PC-3 (cell line): ENCODE measurements at regions not wholly inside any gene's neighbourhood (a gene's known extent, or its start where the extent isn't known, plus 50 kb on each side); places are given as distances from the start of the nearest gene placed in this dataset.
A peak's percentile ranks its signal among the peaks of the same experiment; 100 is the strongest.
"Not testable (repeated sequence)": the region's sequence is repeated elsewhere in the genome, so short reads cannot be mapped to it uniquely, and the experiment has no call there.

Source experiments
- ATAC-seq: fragments of 200-7000 bp; cut with Tn5 transposase; 2 replicates; pipeline ENCODE4 v1.9.1; 2020; ENCODE audit warnings: mild to moderate bottlenecking, moderate library complexity
- BruUV-seq: library from RNA; stranded (reverse); fragments of 400-500 nt; replicated peaks from 2 replicates; lab custom pipeline; 2021; lab: Mats Ljungman, UMichigan
- CTCF ChIA-PET: fragments of 300-600 bp; sonication (Branson Sonifier 250); formaldehyde crosslinking; loops from one replicate; lab custom pipeline; 2022; ENCODE audit warnings: antibody characterized with exemption; lab: Charles Lee
- POLR2A ChIA-PET: fragments of 300-600 bp; sonication (Branson Sonifier 250); formaldehyde crosslinking; loops from one replicate; lab custom pipeline; 2022; ENCODE audit warnings: antibody characterized with exemption; ENCODE audit not compliant: unreplicated experiment; lab: Charles Lee
- DNase-seq: peaks from one replicate; pipeline ENCODE4 v3.0.0-alpha.2; 2015
- H2AFZ ChIP-seq: fragments of 300-600 bp; sonication (generic); 2 replicates; pipeline ENCODE4 v1.6.0; 2016; ENCODE audit warnings: antibody characterized with exemption, low read length
- H3F3A ChIP-seq: fragments of 300-600 bp; sonication (generic); one replicate; pipeline ENCODE4 v1.6.0; 2017; ENCODE audit warnings: antibody characterized with exemption, low read length, control low read depth, mild to moderate bottlenecking; ENCODE audit not compliant: unreplicated experiment
- H3K27ac ChIP-seq: fragments of 300-600 bp; sonication (generic); 2 replicates; pipeline ENCODE4 v1.5.1; 2016; ENCODE audit warnings: mild to moderate bottlenecking, low read length
- H3K27me3 ChIP-seq: fragments of 300-600 bp; sonication (generic); 2 replicates; pipeline ENCODE4 v1.6.1; 2016; ENCODE audit warnings: low read length, mixed read lengths
- H3K36me3 ChIP-seq: fragments of 300-600 bp; sonication (generic); 2 replicates; pipeline ENCODE4 v1.6.1; 2016; ENCODE audit warnings: low read depth, mixed run types, low read length, mixed read lengths
- H3K4me1 ChIP-seq: fragments of 300-600 bp; sonication (generic); 2 replicates; pipeline ENCODE4 v1.5.1; 2016; ENCODE audit warnings: low read length; ENCODE audit not compliant: insufficient read depth
- H3K4me2 ChIP-seq: fragments of 300-600 bp; sonication (generic); 2 replicates; pipeline ENCODE4 v1.6.0; 2016; ENCODE audit warnings: low read length
- H3K4me3 ChIP-seq: fragments of 300-600 bp; sonication (generic); 2 replicates; pipeline ENCODE4 v1.5.1; 2016; ENCODE audit warnings: mild to moderate bottlenecking, low read length, mixed read lengths
- H3K79me2 ChIP-seq: fragments of 300-600 bp; sonication (generic); 2 replicates; pipeline ENCODE4 v1.6.1; 2017; ENCODE audit warnings: low read length, mixed read lengths
- H3K9ac ChIP-seq: fragments of 300-600 bp; sonication (generic); 2 replicates; pipeline ENCODE4 v1.6.0; 2016; ENCODE audit warnings: mild to moderate bottlenecking, low read length
- H3K9me2 ChIP-seq: fragments of 300-600 bp; sonication (generic); replicated peaks from 2 replicates; pipeline ENCODE4 v1.6.1; 2016; ENCODE audit warnings: mixed run types, low read length, mixed read lengths
- H3K9me3 ChIP-seq: fragments of 300-600 bp; sonication (generic); 2 replicates; pipeline ENCODE4 v1.6.1; 2016; ENCODE audit warnings: low read length, mixed read lengths
- H4K20me1 ChIP-seq: fragments of 300-600 bp; sonication (generic); 2 replicates; pipeline ENCODE4 v1.6.1; 2016; ENCODE audit warnings: low read length, mixed read lengths
- CTCF ChIP-seq: fragments of 300-600 bp; sonication (generic); conservative IDR thresholded peaks from 2 replicates; pipeline ENCODE4 v1.5.1; 2017; ENCODE audit warnings: antibody characterized with exemption, low read depth, mild to moderate bottlenecking, low read length
- EZH2 ChIP-seq: fragments of 300-600 bp; sonication (generic); IDR thresholded peaks from one replicate; pipeline ENCODE4 v1.6.1; 2017; ENCODE audit warnings: antibody characterized with exemption, mild to moderate bottlenecking, low read length; ENCODE audit not compliant: unreplicated experiment
- EZH2phosphoT487 ChIP-seq: fragments of 300-600 bp; sonication (generic); IDR thresholded peaks from 2 replicates; pipeline ENCODE4 v1.6.1; 2018; ENCODE audit warnings: mild to moderate bottlenecking, antibody characterized with exemption, low read length, borderline replicate concordance
- intact Hi-C: fragments of 100-400 bp; cut with micrococcal nuclease; formaldehyde crosslinking; loops from 2 replicates; pipeline ENCODE4 v1.9.0; 2023

- H3K4me2 ChIP-seq, result peak overlapping the region; percentile 32
- ATAC-seq (peak; percentile 37), DNase-seq (peak; percentile 63)
- TF ChIP-seq CTCF, result no peak
- no peak for TF ChIP-seq EZH2
- no peak for TF ChIP-seq EZH2phosphoT487
- no peaks in the 10 kb centered on the region for H3K79me2 ChIP-seq
- no peak overlapping the region for H3K9ac ChIP-seq
- H2AFZ ChIP-seq, result peak overlapping the region; percentile 7; the same call in 1 of the 2 replicates
- H3K9me3 ChIP-seq, result no peaks in the 10 kb centered on the region
- CTCF ChIA-PET, result interaction anchor here (0.6 kb wide), 1 partner anchor 27 kb away, joined by 4 read pairs; no protein-coding TSS in a partner anchor
- BruUV-seq, result no TSS peak
- no peaks in the 10 kb centered on the region for H3K36me3 ChIP-seq
- intact Hi-C loops, result no loop called here
- H3F3A ChIP-seq, result no peaks in the 10 kb centered on the region
- H3K27me3 ChIP-seq, result no peaks in the 10 kb centered on the region
- POLR2A ChIA-PET, result no interaction called here
- H3K4me1 ChIP-seq, result peaks cover 11% of the 10 kb centered on the region; the same call in 1 of the 2 replicates
- no peaks in the 10 kb centered on the region for H3K9me2 ChIP-seq
- no peak overlapping the region for H3K27ac ChIP-seq
- no peak overlapping the region for H3K4me3 ChIP-seq
- H4K20me1 ChIP-seq, result no peaks in the 10 kb centered on the region
Observed at GRCh38 chr6:137297887-137298286, 78.7 kb upstream of the IFNGR1 start.

GRCh38 chr6:137292326-137292725 lies 73.1 kb upstream of the IFNGR1 start:
- H3K4me3 ChIP-seq, H3K27me3 ChIP-seq, H3K4me2 ChIP-seq, H3K79me2 ChIP-seq, intact Hi-C loops, H3K27ac ChIP-seq, BruUV-seq, H3K9me3 ChIP-seq, ATAC-seq, DNase-seq, H3K4me1 ChIP-seq, POLR2A ChIA-PET, H2AFZ ChIP-seq, H3F3A ChIP-seq, H4K20me1 ChIP-seq, H3K9ac ChIP-seq, H3K9me2 ChIP-seq, H3K36me3 ChIP-seq: not testable (repeated sequence)
- CTCF ChIA-PET, result interaction anchor here (0.5 kb wide), 1 partner anchor 715 kb away, joined by 4 read pairs; no protein-coding TSS in a partner anchor

GRCh38 chr6:137291441-137291840 lies 72.3 kb upstream of the IFNGR1 start:
- H3K79me2 ChIP-seq, result no peaks in the 10 kb centered on the region
- peaks cover 6% of the 10 kb centered on the region; the same call in 1 of the 2 replicates for H3K4me1 ChIP-seq
- no peaks in the 10 kb centered on the region for H4K20me1 ChIP-seq
- no peak for TF ChIP-seq CTCF
- TF ChIP-seq EZH2phosphoT487, result no peak
- TF ChIP-seq EZH2, result no peak
- H3K36me3 ChIP-seq, result no peaks in the 10 kb centered on the region
- H3K9me2 ChIP-seq, result no peaks in the 10 kb centered on the region
- POLR2A ChIA-PET, result no interaction called here
- DNase-seq (peak; percentile 16), ATAC-seq (no peak)
- H3K4me2 ChIP-seq, result no peak overlapping the region
- CTCF ChIA-PET, result no interaction called here
- intact Hi-C loops, result no loop called here
- no peaks in the 10 kb centered on the region for H3K27me3 ChIP-seq
- no peak overlapping the region for H2AFZ ChIP-seq
- H3K4me3 ChIP-seq, result no peak overlapping the region
- no peaks in the 10 kb centered on the region for H3F3A ChIP-seq
- BruUV-seq, result no TSS peak
- H3K9ac ChIP-seq, result no peak overlapping the region
- H3K9me3 ChIP-seq, result no peaks in the 10 kb centered on the region
- no peak overlapping the region for H3K27ac ChIP-seq
